ENCODE measurements at regions not wholly inside any gene's neighbourhood (a gene's known extent, or its start where the extent isn't known, plus 50 kb on each side); places are given as distances from the start of the nearest gene placed in this dataset.
"Not testable (repeated sequence)": the region's sequence is repeated elsewhere in the genome, so short reads cannot be mapped to it uniquely, and the experiment has no call there.

DNA sequence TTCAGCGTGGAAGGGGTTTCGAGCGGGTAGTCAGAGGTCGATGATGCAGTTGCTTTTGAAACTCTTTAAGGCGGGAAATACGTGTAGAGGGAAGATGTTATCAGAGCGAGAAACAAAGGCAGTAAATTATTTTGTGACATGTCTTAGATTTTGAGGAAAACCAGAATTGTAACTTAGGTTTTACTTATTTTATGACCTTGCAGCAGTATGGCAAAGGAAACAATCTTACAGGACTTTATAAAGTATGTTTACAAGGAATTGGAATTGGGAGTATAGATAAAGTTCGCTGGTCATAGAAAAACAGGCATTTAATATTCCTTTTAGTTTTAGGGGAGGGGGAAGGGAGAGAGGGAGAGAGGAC lies 103.3 kb downstream of the FAM72B start:
- not testable (repeated sequence) for H4K20me1 ChIP-seq (ENCODE audit: control insufficient read depth, insufficient read depth, insufficient read length); H3K36me3 Mint-ChIP-seq (ENCODE audit: insufficient read depth in 1 of 3, low read depth in 3 of 3); H3K27ac ChIP-seq (ENCODE audit: insufficient read length, low read depth, low read length); H3K9me3 ChIP-seq (ENCODE audit: control insufficient read depth, low read depth, low read length); H4K91ac ChIP-seq (ENCODE audit: insufficient read length, low read depth, low read length); H3T11ph ChIP-seq (ENCODE audit: low read length); H2BK20ac ChIP-seq (ENCODE audit: low read depth, low read length, poor library complexity, severe bottlenecking); H3K23ac ChIP-seq (ENCODE audit: insufficient read length, low read depth, low read length); H4K8ac ChIP-seq (replicated peaks; ENCODE audit: insufficient read length, low read depth, low read length); H3K23me2 ChIP-seq (ENCODE audit: insufficient read length, low read depth, low read length, poor library complexity, severe bottlenecking); H3K4me2 ChIP-seq (ENCODE audit: insufficient read depth, insufficient read length, low read length); H2AFZ ChIP-seq (ENCODE audit: low read length); H3K4me3 Mint-ChIP-seq; H3K4me1 ChIP-seq (ENCODE audit: insufficient read depth, low read length); H4K5ac ChIP-seq (ENCODE audit: insufficient read length, low read depth, low read length); H2BK5ac ChIP-seq (ENCODE audit: insufficient read length, low read length); H3K27me3 Mint-ChIP-seq (ENCODE audit: low read depth); H2BK120ac ChIP-seq (ENCODE audit: low read depth, low read length, poor library complexity, severe bottlenecking); H3K56ac ChIP-seq (ENCODE audit: insufficient read length, low read depth, low read length); H2BK15ac ChIP-seq (ENCODE audit: low read depth, low read length); H3K79me1 ChIP-seq (ENCODE audit: insufficient read depth, low read depth, low read length, poor library complexity, severe bottlenecking); H3K14ac ChIP-seq (ENCODE audit: insufficient read depth, low read length); H3K9me3 Mint-ChIP-seq; H3K4ac ChIP-seq (ENCODE audit: low read depth, low read length); H3K9ac ChIP-seq (ENCODE audit: extremely low read depth, insufficient read length, low read length); H3K79me2 ChIP-seq (ENCODE audit: insufficient read depth, low read length); H2AK5ac ChIP-seq (ENCODE audit: insufficient read length, low read length); H3K18ac ChIP-seq (ENCODE audit: insufficient read length, low read depth, low read length); H3K27me3 ChIP-seq (ENCODE audit: insufficient read depth, low read length); H3K27ac Mint-ChIP-seq; H2BK12ac ChIP-seq (ENCODE audit: insufficient read length, low read depth, low read length); DNase-seq
- WGBS (ENCODE audit: extremely low coverage, insufficient read length, low lambda C conversion rate): no CpG with 5 or more reads among the region's 8 CpGs
- H3K4me1 Mint-ChIP-seq: peaks cover 17 to 22% of the 10 kb centered on the region in 2 experiments

GRCh38 chr1:121081625-121082199 lies 102.4 kb downstream of the FAM72B start:
- H2BK12ac ChIP-seq (ENCODE audit: insufficient read length, low read depth, low read length); H3K4ac ChIP-seq (ENCODE audit: low read depth, low read length); H2BK15ac ChIP-seq (ENCODE audit: low read depth, low read length); H3K27me3 Mint-ChIP-seq (ENCODE audit: low read depth); H2AK5ac ChIP-seq (ENCODE audit: insufficient read length, low read length); H2AFZ ChIP-seq (ENCODE audit: low read length); H3K23me2 ChIP-seq (ENCODE audit: insufficient read length, low read depth, low read length, poor library complexity, severe bottlenecking); H4K20me1 ChIP-seq (ENCODE audit: control insufficient read depth, insufficient read depth, insufficient read length); H4K5ac ChIP-seq (ENCODE audit: insufficient read length, low read depth, low read length); H3K36me3 Mint-ChIP-seq (ENCODE audit: insufficient read depth in 1 of 3, low read depth in 3 of 3); H3K79me1 ChIP-seq (ENCODE audit: insufficient read depth, low read depth, low read length, poor library complexity, severe bottlenecking); H4K91ac ChIP-seq (ENCODE audit: insufficient read length, low read depth, low read length); H3K9me3 Mint-ChIP-seq; H3K9me3 ChIP-seq (ENCODE audit: control insufficient read depth, low read depth, low read length); H2BK120ac ChIP-seq (ENCODE audit: low read depth, low read length, poor library complexity, severe bottlenecking); H3K18ac ChIP-seq (ENCODE audit: insufficient read length, low read depth, low read length); H2BK20ac ChIP-seq (ENCODE audit: low read depth, low read length, poor library complexity, severe bottlenecking); H3K9ac ChIP-seq (ENCODE audit: extremely low read depth, insufficient read length, low read length); H3K23ac ChIP-seq (ENCODE audit: insufficient read length, low read depth, low read length); H3K79me2 ChIP-seq (ENCODE audit: insufficient read depth, low read length); H3K4me2 ChIP-seq (ENCODE audit: insufficient read depth, insufficient read length, low read length); H3K27ac Mint-ChIP-seq; H3K14ac ChIP-seq (ENCODE audit: insufficient read depth, low read length); H3K27ac ChIP-seq (ENCODE audit: insufficient read length, low read depth, low read length); H4K8ac ChIP-seq (replicated peaks; ENCODE audit: insufficient read length, low read depth, low read length); H3T11ph ChIP-seq (ENCODE audit: low read length); H3K4me3 Mint-ChIP-seq; H3K4me1 ChIP-seq (ENCODE audit: insufficient read depth, low read length); H2BK5ac ChIP-seq (ENCODE audit: insufficient read length, low read length); H3K27me3 ChIP-seq (ENCODE audit: insufficient read depth, low read length); H3K56ac ChIP-seq (ENCODE audit: insufficient read length, low read depth, low read length); DNase-seq: not testable (repeated sequence)
- peaks cover 17 to 19% of the 10 kb centered on the region in 2 experiments for H3K4me1 Mint-ChIP-seq
- WGBS (ENCODE audit: extremely low coverage, insufficient read length, low lambda C conversion rate): no CpG with 5 or more reads among the region's 2 CpGs
